NCI-H2107 treated with DMSO at 0.1 percent for 48 hours (cell line): ENCODE measurements at regions not wholly inside any gene's neighbourhood (a gene's known extent, or its start where the extent isn't known, plus 50 kb on each side); places are given as distances from the start of the nearest gene placed in this dataset.
"Not testable (repeated sequence)": the region's sequence is repeated elsewhere in the genome, so short reads cannot be mapped to it uniquely, and the experiment has no call there.

Source experiments
- DNase-seq: peaks from one replicate; lab custom pipeline; 2025; ENCODE audit not compliant: unreplicated experiment; lab: John Stamatoyannopoulos, UW

DNA sequence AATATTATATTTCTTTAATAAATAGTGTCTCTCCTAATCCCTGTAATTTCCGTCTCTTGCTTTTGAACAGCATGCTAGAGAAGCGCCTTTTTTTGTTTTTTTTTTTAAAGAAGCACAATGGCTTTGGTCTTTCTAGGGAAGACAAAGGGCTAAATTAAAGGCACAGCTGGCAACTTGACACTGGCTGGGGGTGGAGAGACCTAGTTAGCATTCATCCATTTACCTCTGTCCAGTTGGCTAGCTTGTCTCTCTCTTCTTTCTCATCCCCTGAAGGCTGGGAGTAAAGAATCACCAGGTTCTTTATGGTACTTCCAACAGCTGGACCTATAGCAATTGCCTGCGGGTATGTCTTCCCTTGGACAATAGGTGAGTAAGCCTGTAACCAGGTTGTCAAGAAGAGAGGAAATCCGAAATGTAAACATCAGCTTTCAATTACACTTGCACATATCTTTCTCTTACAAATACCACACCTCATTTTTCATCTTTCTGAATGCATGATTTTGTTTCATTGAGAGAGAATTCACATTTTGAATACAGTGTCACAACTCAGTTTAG, 178.4 kb upstream of the GPR101 start:
- DNase-seq: no peak

DNA sequence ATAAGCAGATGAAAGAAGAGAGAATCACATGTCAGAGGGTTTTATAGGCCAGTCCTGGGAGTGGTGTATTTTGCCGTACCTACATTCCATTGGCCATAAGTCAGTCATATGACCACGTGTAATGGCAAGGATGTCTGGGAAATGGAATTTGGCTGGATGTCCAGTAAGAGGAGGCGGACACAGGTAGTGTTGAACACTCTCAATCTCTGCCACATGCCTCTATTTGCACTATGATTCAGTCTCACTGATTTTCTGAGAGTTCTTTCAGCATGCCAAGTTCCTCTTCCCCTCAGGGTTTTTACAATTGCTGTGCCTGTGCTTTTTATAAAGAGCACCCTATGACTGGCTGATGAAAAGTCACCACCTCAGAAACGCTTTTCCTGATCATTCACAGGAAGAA, 164.2 kb upstream of the GPR101 start:
- DNase-seq: no peak

DNA sequence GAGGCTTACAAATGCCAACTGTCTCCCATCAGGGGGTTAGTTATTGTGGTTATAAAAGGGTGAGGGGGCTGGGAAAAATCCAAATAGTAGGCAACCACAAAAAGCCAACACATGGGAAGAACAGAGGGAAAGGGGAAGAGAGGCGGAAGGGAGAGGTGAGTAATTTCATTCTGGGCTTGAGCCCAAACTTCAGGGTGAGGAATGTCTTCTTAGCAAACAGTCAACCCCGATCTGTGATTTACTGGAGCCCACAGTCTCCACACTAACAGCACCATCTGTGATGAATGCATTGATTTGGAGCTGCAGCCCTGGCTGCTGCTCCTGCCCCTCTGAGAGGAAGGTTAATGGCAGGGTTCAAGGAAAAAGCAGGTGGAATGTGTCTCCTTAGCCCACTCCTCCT, 162.2 kb upstream of the GPR101 start:
- no peak for DNase-seq

DNA sequence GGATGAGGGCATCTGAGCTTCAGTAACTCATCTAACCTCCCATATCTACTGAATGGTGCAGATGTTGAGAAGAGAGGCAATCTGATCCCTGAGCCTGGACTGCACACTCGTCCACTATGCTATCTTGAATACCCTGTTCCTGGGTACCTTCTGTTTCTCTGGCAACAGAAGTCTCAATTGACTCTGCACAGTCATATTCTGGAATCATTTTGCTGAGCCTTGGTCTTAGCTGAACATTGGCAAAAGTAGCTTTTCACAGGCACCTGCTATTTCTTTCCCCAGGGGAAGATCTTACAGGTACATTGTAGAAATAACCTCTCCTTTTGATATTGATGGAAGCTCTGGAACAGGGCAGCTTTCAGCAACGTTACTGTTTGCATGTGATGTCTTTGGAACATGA, 161.5 kb upstream of the GPR101 start:
- DNase-seq: no peak

DNA sequence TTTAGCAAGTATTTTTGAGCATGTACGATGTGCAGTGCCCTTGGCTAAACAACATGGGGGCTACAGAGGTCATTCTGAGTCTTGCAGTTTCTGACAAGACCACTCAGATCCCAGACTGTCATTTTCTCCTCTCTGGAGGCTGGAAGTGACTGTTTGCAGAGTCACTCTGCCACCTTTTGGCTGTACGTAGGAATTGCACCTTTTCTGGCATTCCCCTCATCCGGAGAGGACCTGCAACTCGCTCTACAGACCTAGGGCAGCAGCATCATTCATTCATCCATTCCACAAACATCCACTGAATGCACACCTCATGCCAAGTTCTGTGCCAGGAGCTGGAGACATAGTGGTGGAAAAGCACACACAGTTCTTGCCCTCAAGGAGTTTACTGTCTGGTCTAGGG, 160.4 kb upstream of the GPR101 start:
- peak; percentile 47 for DNase-seq

DNA sequence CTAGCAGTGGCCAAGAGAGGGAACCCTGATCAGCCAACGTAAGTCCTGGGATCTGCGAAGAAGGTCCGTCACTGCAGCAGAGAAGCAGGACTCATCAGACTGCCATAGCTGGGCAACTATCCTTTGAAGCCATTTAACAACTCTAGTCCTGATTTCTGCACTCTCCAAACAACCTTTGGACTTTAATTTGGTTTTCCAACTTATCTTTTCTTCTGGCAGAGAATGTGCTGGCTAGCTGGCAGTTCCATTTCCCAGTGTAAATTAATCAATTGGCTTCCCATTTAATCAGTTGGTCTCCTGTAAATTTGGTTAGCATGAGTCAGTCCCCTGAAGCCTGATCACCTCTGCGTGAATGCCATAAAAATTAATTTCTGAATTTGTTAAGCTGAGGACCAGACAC, 153.7 kb upstream of the GPR101 start:
- DNase-seq: no peak

DNA sequence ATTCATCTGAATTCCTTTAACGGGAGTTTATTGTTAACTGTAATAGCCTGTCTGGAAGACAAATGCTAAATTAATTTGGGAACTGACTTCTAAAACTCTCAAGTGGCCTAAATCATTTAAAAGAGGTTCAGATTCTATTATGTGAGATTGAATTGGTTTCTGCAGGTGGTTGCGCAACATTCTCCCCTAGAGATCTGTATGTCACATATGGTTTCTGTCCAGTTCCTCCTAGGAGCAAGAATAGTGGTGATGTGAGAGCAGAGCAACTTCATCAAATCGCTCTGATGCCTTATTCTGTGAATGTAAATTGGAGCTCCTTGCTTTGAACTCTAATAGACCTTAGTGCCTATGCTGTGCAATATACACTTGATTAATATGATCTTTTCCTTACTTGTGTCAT, 144.6 kb upstream of the GPR101 start:
- DNase-seq: no peak

DNA sequence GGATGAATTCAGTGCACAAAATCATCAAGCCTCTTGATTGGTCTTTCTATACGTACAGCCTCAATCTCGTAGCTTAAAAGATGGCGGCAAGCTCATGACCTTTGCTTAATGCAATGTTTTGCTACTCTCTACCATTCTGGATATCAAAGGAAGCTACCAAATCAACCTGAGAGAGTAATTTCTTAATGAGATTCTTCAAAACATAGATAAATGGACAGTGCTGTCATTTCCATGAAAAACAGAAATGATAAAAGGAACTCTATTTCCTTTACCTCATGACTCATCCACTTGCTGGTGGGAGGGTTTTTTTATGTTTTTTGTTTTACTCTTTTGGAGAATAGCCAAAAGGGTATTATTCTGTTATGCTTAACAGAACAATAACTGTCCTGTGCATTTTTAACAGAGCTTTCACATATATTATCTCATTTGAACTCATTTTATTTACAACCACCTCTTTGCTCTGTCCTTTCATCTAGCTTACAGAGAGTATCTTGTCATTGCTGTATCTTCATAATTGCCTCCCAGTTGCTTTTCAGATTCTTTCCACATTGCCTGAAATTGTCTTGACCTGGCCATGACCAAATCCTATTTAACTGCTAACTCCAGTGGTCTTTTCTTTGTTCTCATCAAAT, 138.6 kb upstream of the GPR101 start:
- DNase-seq: no peak

DNA sequence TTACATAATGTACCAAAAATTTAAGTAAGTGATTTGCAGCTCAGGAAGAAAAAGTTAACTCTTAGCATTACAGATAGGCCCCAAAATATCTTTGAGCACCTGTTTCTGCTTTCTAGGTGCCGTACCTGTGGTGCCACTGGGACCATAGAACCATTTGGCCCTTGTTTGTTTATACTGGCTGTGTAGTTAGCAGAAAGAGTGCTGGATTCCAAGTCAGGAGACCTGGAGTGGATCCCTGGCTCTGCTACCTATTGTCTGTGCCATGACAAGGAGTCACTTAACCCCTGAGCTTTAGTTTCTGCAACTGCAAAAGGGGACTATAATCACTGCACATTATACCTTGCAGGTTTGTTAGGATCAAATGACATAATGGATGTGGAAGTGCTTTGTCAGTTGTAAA, 137.8 kb upstream of the GPR101 start:
- no peak for DNase-seq

DNA sequence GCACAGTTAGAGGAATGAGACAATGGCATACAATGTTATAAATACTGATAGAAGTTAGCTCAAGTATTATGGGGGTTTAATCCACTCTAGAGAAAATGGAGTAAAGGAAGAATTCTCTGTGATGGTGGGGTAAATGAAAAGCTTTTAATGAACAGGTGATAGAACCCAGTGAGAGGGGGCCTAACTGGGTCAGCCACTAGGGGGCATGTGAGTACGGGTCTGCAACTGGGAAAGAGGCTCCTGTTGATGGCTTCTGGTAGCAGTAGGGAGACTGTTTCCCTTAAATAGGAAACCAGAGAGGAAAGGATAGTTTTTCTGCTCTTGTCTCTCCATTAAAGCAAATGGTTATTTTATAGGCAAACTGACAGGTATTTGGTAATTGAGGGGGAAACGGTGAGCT, 132.8 kb upstream of the GPR101 start:
- DNase-seq: no peak

DNA sequence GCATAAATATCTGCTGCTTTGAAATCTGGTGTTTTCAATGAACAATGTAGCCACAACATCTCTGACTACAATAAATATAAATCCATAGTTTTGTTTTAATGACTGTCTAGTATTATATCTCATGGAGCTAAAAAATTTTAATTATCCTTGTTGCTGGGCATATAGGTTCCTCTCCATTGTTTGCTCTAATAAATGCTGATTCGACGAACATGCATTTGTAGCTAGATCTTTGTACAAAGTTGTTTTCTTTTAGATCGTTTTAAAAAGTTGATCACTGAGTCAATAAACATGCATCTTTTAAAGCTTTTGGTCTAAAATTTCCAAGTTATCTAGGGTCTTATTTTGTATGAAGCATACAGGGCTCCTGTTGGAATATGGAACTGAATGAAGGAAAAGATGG, 130.5 kb upstream of the GPR101 start:
- DNase-seq: no peak

DNA sequence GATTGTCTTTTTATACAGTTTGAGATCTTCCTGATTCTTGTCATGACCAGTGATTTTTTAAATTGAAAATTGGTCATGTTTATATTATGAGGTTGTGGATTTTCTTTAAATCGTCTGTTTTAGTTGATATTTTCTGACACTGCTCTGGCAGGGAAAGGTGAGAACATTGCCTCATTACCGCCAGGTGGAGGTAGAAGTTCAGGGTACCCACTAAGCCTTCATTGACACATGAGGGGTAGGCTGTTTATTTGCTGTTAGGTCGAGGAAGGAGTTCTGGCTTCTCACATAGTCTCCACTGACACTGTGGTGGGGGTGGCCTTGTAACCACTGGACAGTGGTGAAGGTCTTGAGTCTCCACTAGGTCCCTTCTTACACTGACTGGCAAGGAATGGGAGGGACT, 117.6 kb upstream of the GPR101 start:
- DNase-seq: no peak

DNA sequence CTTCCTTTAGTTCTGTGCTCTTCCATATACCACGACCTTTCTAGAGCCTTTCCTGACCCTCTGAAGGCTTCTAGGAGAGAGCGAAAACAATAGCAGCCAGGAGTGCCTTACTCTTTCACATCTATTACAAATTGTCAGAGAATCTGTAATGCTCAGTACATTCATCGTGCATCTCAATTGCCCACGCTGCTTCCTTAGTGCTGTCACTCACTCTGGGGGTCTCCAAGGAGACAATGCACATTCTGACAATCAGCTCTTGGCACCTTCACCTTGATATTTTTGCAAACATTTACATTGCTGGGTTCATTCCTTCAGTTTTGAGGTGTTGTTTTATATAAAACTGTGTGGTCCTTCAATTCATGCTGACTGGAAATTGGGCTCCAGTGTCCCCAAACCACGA, 110.1 kb upstream of the GPR101 start:
- DNase-seq: no peak

DNA sequence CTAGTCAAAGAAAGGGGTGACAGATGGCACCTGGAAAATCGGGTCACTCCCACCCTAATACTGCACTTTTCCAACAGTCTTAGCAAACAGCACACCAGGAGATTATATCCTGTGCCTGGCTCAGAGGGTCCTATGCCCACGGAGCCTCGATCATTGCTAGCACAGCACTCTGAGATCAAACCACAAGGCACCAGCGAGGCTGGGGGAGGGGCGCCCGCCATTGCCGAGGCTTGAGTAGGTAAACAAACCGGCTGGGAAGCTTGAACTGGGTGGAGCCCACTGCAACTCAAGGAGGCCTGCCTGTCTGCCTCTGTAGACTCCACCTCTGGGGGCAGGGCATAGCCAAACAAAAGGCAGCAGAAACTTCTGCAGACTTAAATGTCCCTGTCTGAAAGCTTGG, 88.9 kb upstream of the GPR101 start:
- DNase-seq: not testable (repeated sequence)

DNA sequence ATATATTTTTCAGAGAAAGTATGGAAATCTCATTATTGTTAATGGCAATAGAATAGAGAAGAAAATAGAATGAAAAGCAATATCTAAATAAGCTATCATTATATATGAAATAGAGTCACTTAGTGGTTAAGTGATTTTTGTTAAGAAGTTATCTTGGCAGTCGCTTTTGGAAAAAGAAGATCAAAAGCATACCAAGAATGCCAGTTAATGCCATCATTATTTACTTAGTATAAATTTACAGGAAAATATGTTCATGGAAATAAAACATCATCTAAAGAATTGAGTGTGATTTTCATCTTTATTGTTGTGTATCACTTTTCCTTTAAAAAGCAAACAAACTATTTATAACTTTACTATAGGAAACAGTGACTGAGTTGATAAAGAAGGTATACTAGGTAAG, 85.3 kb upstream of the GPR101 start:
- DNase-seq: no peak

DNA sequence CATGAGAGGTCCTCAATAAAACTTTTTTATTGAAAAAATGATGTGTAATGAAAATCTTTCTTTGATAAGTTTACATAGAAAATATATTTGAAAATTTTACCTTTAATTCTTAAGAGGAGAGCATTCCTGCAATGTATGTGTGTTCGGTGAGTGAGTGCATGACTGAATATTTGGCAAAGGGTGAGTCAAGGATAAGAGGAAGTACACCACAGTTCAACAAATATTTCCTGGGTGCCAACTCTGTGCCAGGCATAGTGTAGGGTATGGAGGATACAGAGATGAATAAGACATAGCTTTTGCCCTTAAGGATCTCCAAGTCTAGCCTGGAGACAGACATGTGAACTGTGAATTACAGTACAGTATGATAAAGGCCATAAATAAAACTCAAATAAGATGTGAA, 84.7 kb upstream of the GPR101 start:
- no peak for DNase-seq

DNA sequence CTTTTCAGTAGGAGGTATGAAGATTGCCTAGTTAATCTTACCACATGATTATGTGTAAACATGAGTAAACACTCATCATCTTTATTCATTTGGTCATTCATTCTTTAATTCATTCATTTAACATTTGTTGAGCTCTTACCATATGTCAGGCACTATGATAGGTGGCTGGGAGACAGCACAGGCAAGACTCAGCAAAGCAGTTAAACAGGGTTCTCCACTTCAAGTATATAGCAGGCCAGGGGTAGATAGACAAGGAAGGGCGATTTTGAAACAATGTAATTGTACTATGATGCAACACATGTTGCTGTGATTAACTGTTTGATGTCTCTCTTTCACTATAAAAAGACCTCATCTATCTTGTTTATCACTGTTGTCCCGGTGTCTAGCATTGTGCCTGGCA, 84.3 kb upstream of the GPR101 start:
- no peak for DNase-seq

DNA sequence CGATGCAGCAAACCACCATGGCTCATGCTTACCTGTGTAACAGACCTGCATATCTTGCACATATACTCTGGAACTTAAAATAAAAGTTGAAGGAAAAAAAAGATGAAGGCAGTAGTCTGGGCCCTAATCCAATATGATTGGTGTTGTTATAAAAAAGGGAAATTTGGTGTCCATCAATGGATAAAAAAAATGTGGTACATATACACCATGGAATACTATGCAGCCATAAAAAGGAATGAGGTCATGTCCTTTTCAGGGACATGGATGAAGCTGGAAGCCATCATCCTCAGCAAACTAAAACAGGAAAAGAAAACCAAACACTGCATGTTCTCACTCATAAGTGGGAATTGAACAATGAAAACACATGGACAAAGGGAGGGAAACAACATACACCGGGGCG, 74.1 kb upstream of the GPR101 start:
- DNase-seq: not testable (repeated sequence)

DNA sequence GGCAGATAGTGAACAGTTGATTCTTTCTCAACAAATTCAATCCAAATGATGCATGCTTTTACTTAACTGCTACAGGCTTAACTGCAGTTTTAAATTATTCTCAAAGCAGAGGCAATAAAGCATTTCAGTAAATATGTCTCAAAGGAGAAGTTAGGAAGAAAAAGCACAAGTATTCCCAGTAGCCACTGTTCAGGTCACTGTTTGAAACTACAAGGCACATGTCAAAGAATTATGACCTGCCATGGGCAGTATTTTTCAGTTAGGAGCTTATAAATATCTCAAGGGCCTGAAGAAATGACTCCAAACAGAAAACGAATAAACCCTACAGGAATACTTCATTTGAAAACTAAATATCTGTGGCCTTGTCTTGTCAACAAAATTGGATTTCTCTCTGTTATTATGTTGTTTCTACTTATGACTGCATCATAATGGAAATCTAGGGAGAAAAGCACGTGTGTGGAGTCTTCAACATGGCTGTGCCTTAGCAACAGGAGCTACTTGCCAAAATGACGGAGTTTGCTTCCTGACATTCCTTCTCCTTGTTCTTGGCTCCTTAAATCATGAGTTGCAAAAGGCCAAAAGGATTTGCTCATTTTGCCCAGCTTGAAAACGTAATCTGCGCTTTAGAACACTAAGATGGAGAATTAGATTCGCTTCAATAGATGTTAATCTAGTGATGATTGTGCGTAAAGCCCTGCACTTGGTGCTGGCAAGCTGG, 67.6 kb upstream of the GPR101 start:
- no peak for DNase-seq
